GM12878 (cell line): ENCODE measurements at regions not wholly inside any gene's neighbourhood (a gene's known extent, or its start where the extent isn't known, plus 50 kb on each side); places are given as distances from the start of the nearest gene placed in this dataset.

Source experiments
- ATAC-seq: fragments of 200-7000 bp; cut with Tn5 transposase; 3 replicates; pipeline ENCODE4 v1.9.1; 2020; ENCODE audit warnings: mild to moderate bottlenecking, moderate library complexity
- BruUV-seq: library from RNA; stranded (reverse); fragments of 400-500 nt; replicated peaks from 2 replicates; lab custom pipeline; 2021; lab: Mats Ljungman, UMichigan
- CTCF ChIA-PET: fragments of 300-600 bp; sonication (Branson Sonifier 250); formaldehyde crosslinking; extraction: SDS; loops from one replicate; lab custom pipeline; 2021; ENCODE audit warnings: inconsistent platforms; lab: Yijun Ruan, JAX
- POLR2A ChIA-PET: fragments of 350-600 bp; formaldehyde crosslinking; extraction: SDS; loops from one replicate; lab custom pipeline; 2021; ENCODE audit warnings: inconsistent platforms; lab: Charles Lee
- RAD21 ChIA-PET: fragments of 300-600 bp; sonication (Branson Sonifier 250); formaldehyde crosslinking; loops from one replicate; lab custom pipeline; 2023; ENCODE audit warnings: antibody characterized with exemption; ENCODE audit not compliant: unreplicated experiment; lab: Charles Lee
- SMC1A ChIA-PET: fragments of 300-600 bp; sonication (Branson Sonifier 250); formaldehyde crosslinking; loops from one replicate; lab custom pipeline; 2023; ENCODE audit not compliant: unreplicated experiment, uncharacterized antibody; lab: Charles Lee
- DNase-seq: peaks from one replicate; pipeline ENCODE4 v3.0.0-alpha.2; 2011; ENCODE audit warnings: low read depth, low spot score
- FAIRE-seq: peaks from 3 replicates; lab custom pipeline; 2011; peaks lifted over from hg19 to GRCh38; lab: Jason Lieb, UNC
- H2AFZ ChIP-seq: 2 replicates; pipeline ENCODE4 v1.6.0; 2011; ENCODE audit warnings: low read depth, low read length, control low read depth; ENCODE audit not compliant: control insufficient read depth
- H3K27ac ChIP-seq: 2 replicates; pipeline ENCODE4 v1.5.1; 2011; ENCODE audit warnings: control low read depth; ENCODE audit not compliant: control insufficient read depth, insufficient read depth
- H3K27me3 ChIP-seq, 2 experiments: replicated peaks in 1 of 2; 2 replicates each; pipeline versions ENCODE4 v1.6.0 to v1.6.1; 2011; ENCODE audit warnings: low read length in 1 of 2; ENCODE audit not compliant: control insufficient read depth in 2 of 2, insufficient read depth in 2 of 2
- H3K36me3 ChIP-seq, 2 experiments: 2 replicates each; pipeline ENCODE4 v1.5.1; 2011; ENCODE audit warnings: low read length in 1 of 2; ENCODE audit not compliant: control insufficient read depth in 2 of 2, insufficient read depth in 2 of 2
- H3K4me1 ChIP-seq: 2 replicates; pipeline ENCODE4 v1.6.1; 2011; ENCODE audit warnings: mild to moderate bottlenecking, low read length, moderate library complexity, mixed read lengths; ENCODE audit not compliant: control insufficient read depth, insufficient read depth
- H3K4me2 ChIP-seq: 2 replicates; pipeline ENCODE4 v1.6.0; 2011; ENCODE audit warnings: control low read depth; ENCODE audit not compliant: control insufficient read depth, insufficient read depth
- H3K4me3 ChIP-seq: fragments of 200-600 bp; sonication (generic); 2 replicates; pipeline ENCODE4 v1.5.1; 2016
- H3K79me2 ChIP-seq: 2 replicates; pipeline ENCODE4 v1.6.0; 2011; ENCODE audit warnings: low read length; ENCODE audit not compliant: control insufficient read depth, insufficient read depth
- H3K9ac ChIP-seq: 2 replicates; pipeline ENCODE4 v1.8.0; 2011; ENCODE audit warnings: low read length, control low read depth, mixed read lengths; ENCODE audit not compliant: control insufficient read depth, insufficient read depth
- H3K9me3 ChIP-seq: replicated peaks from 3 replicates; pipeline ENCODE4 v1.5.1; 2011; ENCODE audit warnings: mild to moderate bottlenecking, low read length; ENCODE audit not compliant: control insufficient read depth, insufficient read depth
- H4K20me1 ChIP-seq: 2 replicates; pipeline ENCODE4 v1.6.0; 2011; ENCODE audit not compliant: control insufficient read depth, insufficient read depth
- BRCA1 ChIP-seq: IDR thresholded peaks from 2 replicates; pipeline ENCODE4 v1.6.1; 2011; ENCODE audit warnings: low read depth, low read length, improper control_type of control experiment
- CHD1 ChIP-seq: IDR thresholded peaks from 2 replicates; pipeline ENCODE4 v1.6.1; 2012; ENCODE audit warnings: low read depth, low read length, improper control_type of control experiment
- CREM ChIP-seq: IDR thresholded peaks from 2 replicates; pipeline ENCODE4 v1.6.1; 2014; ENCODE audit warnings: antibody characterized with exemption, low read depth
- GABPA ChIP-seq: IDR thresholded peaks from 2 replicates; pipeline ENCODE4 v1.6.1; 2014; ENCODE audit warnings: antibody characterized with exemption, low read depth, mild to moderate bottlenecking, inconsistent platforms
- MTA2 ChIP-seq: fragments of 450-650 bp; IDR thresholded peaks from 2 replicates; pipeline ENCODE4 v1.6.1; 2016; ENCODE audit warnings: low read depth, mild to moderate bottlenecking, moderate library complexity
- NR2C1 ChIP-seq: fragments of 450-650 bp; IDR thresholded peaks from 2 replicates; pipeline ENCODE4 v1.6.1; 2017; ENCODE audit warnings: antibody characterized with exemption, mild to moderate bottlenecking, moderate library complexity
- PAX8 ChIP-seq: fragments of 450-650 bp; IDR thresholded peaks from 2 replicates; pipeline ENCODE4 v1.6.1; 2017; ENCODE audit warnings: mild to moderate bottlenecking, moderate library complexity
- SREBF2 ChIP-seq: IDR thresholded peaks from 2 replicates; pipeline ENCODE4 v1.6.1; 2012; ENCODE audit warnings: mild to moderate bottlenecking, low read length
- TAF1 ChIP-seq: IDR thresholded peaks from 2 replicates; pipeline ENCODE4 v1.6.1; 2011; ENCODE audit warnings: mild to moderate bottlenecking, low read depth, low read length, borderline replicate concordance
- ZNF24 ChIP-seq: fragments of 450-650 bp; IDR thresholded peaks from 2 replicates; pipeline ENCODE4 v1.6.1; 2017; ENCODE audit warnings: antibody characterized with exemption, mild to moderate bottlenecking
- WGBS: methylation state at CpG from one replicate; pipeline ENCODE4 v1.1.6; 2016; ENCODE audit warnings: low lambda C conversion rate; ENCODE audit not compliant: insufficient replicate concordance, insufficient coverage; ENCODE audit errors: missing lambda C conversion rate; 5-methylcytosine and 5-hydroxymethylcytosine counted together
- in situ Hi-C: fragments of 300-500 bp; cut with MboI; formaldehyde crosslinking; loops from 9 replicates; pipeline ENCODE4 v1.14.3; 2018; ENCODE audit warnings: mixed read lengths
- intact Hi-C: fragments of 100-400 bp; cut with micrococcal nuclease; formaldehyde crosslinking; loops from one replicate; pipeline ENCODE4 v1.14.2; 2022; ENCODE audit not compliant: unreplicated experiment
- TF ChIP-seq, protein P1 (sequence below): IDR thresholded peaks from 2 replicates; pipeline ENCODE4 v1.6.1; 2011; ENCODE audit warnings: borderline replicate concordance, low read depth, mild to moderate bottlenecking, moderate library complexity, mixed read lengths, low read length; ENCODE audit not compliant: insufficient read depth; ENCODE audit errors: extremely low read length
- TF ChIP-seq, protein P2 (sequence below): fragments of 150-350 bp; IDR thresholded peaks from 2 replicates; pipeline ENCODE4 v1.6.1; 2014; ENCODE audit warnings: mild to moderate bottlenecking, low read depth, low read length
- TF ChIP-seq, protein P3 (sequence below), 3 experiments: IDR thresholded peaks in 2 of 3; conservative IDR thresholded peaks in 1 of 3; 2 replicates each; pipeline ENCODE4 v1.5.1; 2011; ENCODE audit warnings: low read depth in 3 of 3, low read length in 3 of 3, mild to moderate bottlenecking in 3 of 3, control low read depth in 2 of 3, moderate library complexity in 2 of 3, inconsistent platforms in 1 of 3, mixed read lengths in 1 of 3; ENCODE audit not compliant: control insufficient read depth in 2 of 3, insufficient read depth in 1 of 3; ENCODE audit errors: extremely low read depth in 1 of 3
- TF ChIP-seq, protein P4 (sequence below): IDR thresholded peaks from 2 replicates; pipeline ENCODE4 v1.6.1; 2012; ENCODE audit warnings: low read length, inconsistent platforms
- TF ChIP-seq, protein P5 (sequence below): fragments of 450-650 bp; IDR thresholded peaks from 2 replicates; pipeline ENCODE4 v1.6.1; 2016; ENCODE audit warnings: mild to moderate bottlenecking

DNA sequence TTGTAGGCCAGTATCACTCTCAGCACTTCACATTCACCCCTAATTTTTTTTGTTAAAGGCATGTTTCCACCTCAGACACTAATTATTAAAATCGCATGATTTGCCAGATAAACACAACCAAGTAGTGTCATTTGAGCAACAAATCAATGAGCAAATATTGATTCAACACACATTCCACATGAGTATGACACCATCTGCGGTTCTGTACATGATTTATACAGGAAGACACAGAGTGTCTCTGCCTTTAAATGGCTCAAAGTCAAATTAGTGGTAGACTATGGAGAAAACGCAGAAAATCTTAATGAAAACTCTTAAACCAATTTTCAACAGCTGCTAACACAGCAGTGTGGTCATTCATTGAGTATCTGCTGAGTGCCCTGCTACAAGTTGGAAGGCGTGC, 300.2 kb downstream of the SOX4 start:
- BruUV-seq, result no TSS peak
- in situ Hi-C loops, result no loop called here
- no peak overlapping the region for H3K9ac ChIP-seq
- no peak overlapping the region for H3K4me2 ChIP-seq
- CTCF ChIA-PET, result no interaction called here
- intact Hi-C loops, result no loop called here
- no peaks in the 10 kb centered on the region for H3K9me3 ChIP-seq
- H2AFZ ChIP-seq, result no peak overlapping the region
- WGBS, result 47% methylated on average over 4 of the region's 4 CpGs
- no peaks in the 10 kb centered on the region for H3K27me3 ChIP-seq
- ATAC-seq (no peak), FAIRE-seq (no peak), DNase-seq (no peak)
- no peak for TF ChIP-seq GABPA
- TF ChIP-seq, protein P1, sequence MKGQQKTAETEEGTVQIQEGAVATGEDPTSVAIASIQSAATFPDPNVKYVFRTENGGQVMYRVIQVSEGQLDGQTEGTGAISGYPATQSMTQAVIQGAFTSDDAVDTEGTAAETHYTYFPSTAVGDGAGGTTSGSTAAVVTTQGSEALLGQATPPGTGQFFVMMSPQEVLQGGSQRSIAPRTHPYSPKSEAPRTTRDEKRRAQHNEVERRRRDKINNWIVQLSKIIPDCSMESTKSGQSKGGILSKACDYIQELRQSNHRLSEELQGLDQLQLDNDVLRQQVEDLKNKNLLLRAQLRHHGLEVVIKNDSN, result no peak
- no peak for TF ChIP-seq BRCA1
- no peak for TF ChIP-seq TAF1
- TF ChIP-seq, protein P2, sequence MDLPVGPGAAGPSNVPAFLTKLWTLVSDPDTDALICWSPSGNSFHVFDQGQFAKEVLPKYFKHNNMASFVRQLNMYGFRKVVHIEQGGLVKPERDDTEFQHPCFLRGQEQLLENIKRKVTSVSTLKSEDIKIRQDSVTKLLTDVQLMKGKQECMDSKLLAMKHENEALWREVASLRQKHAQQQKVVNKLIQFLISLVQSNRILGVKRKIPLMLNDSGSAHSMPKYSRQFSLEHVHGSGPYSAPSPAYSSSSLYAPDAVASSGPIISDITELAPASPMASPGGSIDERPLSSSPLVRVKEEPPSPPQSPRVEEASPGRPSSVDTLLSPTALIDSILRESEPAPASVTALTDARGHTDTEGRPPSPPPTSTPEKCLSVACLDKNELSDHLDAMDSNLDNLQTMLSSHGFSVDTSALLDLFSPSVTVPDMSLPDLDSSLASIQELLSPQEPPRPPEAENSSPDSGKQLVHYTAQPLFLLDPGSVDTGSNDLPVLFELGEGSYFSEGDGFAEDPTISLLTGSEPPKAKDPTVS, result no peak
- TF ChIP-seq CREM, result no peak
- no peak for TF ChIP-seq SREBF2
- no peak for TF ChIP-seq NR2C1
- TF ChIP-seq ZNF24, result no peak
- TF ChIP-seq PAX8, result no peak
- no peak for TF ChIP-seq CHD1
- TF ChIP-seq, protein P3, sequence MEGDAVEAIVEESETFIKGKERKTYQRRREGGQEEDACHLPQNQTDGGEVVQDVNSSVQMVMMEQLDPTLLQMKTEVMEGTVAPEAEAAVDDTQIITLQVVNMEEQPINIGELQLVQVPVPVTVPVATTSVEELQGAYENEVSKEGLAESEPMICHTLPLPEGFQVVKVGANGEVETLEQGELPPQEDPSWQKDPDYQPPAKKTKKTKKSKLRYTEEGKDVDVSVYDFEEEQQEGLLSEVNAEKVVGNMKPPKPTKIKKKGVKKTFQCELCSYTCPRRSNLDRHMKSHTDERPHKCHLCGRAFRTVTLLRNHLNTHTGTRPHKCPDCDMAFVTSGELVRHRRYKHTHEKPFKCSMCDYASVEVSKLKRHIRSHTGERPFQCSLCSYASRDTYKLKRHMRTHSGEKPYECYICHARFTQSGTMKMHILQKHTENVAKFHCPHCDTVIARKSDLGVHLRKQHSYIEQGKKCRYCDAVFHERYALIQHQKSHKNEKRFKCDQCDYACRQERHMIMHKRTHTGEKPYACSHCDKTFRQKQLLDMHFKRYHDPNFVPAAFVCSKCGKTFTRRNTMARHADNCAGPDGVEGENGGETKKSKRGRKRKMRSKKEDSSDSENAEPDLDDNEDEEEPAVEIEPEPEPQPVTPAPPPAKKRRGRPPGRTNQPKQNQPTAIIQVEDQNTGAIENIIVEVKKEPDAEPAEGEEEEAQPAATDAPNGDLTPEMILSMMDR (IDR thresholded peaks at IDR 0.05 in 2 of 3, conservative IDR thresholded peaks at IDR 0.05 in 1 of 3; ENCODE audit: control insufficient read depth in 2 of 3, extremely low read depth in 1 of 3, insufficient read depth in 1 of 3, low read depth in 3 of 3, low read length in 3 of 3), result no peak
- TF ChIP-seq, protein P4, sequence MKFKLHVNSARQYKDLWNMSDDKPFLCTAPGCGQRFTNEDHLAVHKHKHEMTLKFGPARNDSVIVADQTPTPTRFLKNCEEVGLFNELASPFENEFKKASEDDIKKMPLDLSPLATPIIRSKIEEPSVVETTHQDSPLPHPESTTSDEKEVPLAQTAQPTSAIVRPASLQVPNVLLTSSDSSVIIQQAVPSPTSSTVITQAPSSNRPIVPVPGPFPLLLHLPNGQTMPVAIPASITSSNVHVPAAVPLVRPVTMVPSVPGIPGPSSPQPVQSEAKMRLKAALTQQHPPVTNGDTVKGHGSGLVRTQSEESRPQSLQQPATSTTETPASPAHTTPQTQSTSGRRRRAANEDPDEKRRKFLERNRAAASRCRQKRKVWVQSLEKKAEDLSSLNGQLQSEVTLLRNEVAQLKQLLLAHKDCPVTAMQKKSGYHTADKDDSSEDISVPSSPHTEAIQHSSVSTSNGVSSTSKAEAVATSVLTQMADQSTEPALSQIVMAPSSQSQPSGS, result no peak
- TF ChIP-seq, protein P5, sequence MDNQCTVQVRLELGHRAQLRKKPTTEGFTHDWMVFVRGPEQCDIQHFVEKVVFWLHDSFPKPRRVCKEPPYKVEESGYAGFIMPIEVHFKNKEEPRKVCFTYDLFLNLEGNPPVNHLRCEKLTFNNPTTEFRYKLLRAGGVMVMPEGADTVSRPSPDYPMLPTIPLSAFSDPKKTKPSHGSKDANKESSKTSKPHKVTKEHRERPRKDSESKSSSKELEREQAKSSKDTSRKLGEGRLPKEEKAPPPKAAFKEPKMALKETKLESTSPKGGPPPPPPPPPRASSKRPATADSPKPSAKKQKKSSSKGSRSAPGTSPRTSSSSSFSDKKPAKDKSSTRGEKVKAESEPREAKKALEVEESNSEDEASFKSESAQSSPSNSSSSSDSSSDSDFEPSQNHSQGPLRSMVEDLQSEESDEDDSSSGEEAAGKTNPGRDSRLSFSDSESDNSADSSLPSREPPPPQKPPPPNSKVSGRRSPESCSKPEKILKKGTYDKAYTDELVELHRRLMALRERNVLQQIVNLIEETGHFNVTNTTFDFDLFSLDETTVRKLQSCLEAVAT, result no peak
- TF ChIP-seq MTA2, result no peak
- POLR2A ChIA-PET, result no interaction called here
- H4K20me1 ChIP-seq, result no peaks in the 10 kb centered on the region
- RAD21 ChIA-PET, result no interaction called here
- no peaks in the 10 kb centered on the region for H3K79me2 ChIP-seq
- no peaks in the 10 kb centered on the region for H3K36me3 ChIP-seq
- no peak overlapping the region for H3K27ac ChIP-seq
- SMC1A ChIA-PET, result no interaction called here
- no peaks in the 10 kb centered on the region for H3K4me1 ChIP-seq
- H3K4me3 ChIP-seq, result no peak overlapping the region
